OCI-LY7 (cell line): ENCODE measurements at regions not wholly inside any gene's neighbourhood (a gene's known extent, or its start where the extent isn't known, plus 50 kb on each side); places are given as distances from the start of the nearest gene placed in this dataset.

Source experiments
- BruUV-seq: library from RNA; stranded (reverse); fragments of 400-500 nt; replicated peaks from 2 replicates; lab custom pipeline; 2021; lab: Mats Ljungman, UMichigan
- CTCF ChIA-PET: fragments of 300-600 bp; sonication (Branson Sonifier 250); formaldehyde crosslinking; loops from one replicate; lab custom pipeline; 2022; ENCODE audit warnings: antibody characterized with exemption; ENCODE audit not compliant: unreplicated experiment; lab: Charles Lee
- POLR2A ChIA-PET: fragments of 300-600 bp; sonication (Branson Sonifier 250); formaldehyde crosslinking; loops from one replicate; lab custom pipeline; 2022; ENCODE audit warnings: antibody characterized with exemption; lab: Charles Lee
- DNase-seq: peaks from one replicate; pipeline ENCODE4 v3.0.0-alpha.2; 2015; ENCODE audit warnings: low spot score
- H2AFZ ChIP-seq: fragments of 200-600 bp; sonication (generic), shearing (Covaris generic); 2 replicates; pipeline ENCODE4 v1.6.1; 2014; ENCODE audit warnings: mild to moderate bottlenecking, antibody characterized with exemption, low read length, moderate library complexity
- H3K27ac ChIP-seq: fragments of 200-600 bp; sonication (generic); 2 replicates; pipeline ENCODE4 v1.5.1; 2014; ENCODE audit warnings: mixed run types, low read depth, mild to moderate bottlenecking, moderate library complexity, low read length, inconsistent platforms; ENCODE audit not compliant: poor library complexity, severe bottlenecking
- H3K36me3 ChIP-seq: fragments of 200-600 bp; sonication (generic); 2 replicates; pipeline ENCODE4 v1.6.1; 2014; ENCODE audit warnings: mild to moderate bottlenecking, antibody characterized with exemption, low read length, moderate library complexity, mixed read lengths; ENCODE audit not compliant: insufficient read depth
- H3K4me1 ChIP-seq: fragments of 200-600 bp; sonication (generic); 2 replicates; pipeline ENCODE4 v1.5.1; 2014; ENCODE audit warnings: mild to moderate bottlenecking, low read length; ENCODE audit not compliant: insufficient read depth, poor library complexity, severe bottlenecking
- H3K4me2 ChIP-seq: fragments of 200-600 bp; sonication (generic); 2 replicates; pipeline ENCODE4 v1.6.1; 2014; ENCODE audit warnings: mild to moderate bottlenecking, low read length
- H3K4me3 ChIP-seq: fragments of 200-600 bp; sonication (generic); 2 replicates; pipeline ENCODE4 v1.5.1; 2014; ENCODE audit warnings: mild to moderate bottlenecking, low read depth, low read length; ENCODE audit not compliant: poor library complexity, severe bottlenecking
- H3K79me2 ChIP-seq: fragments of 200-600 bp; sonication (generic); 2 replicates; pipeline ENCODE4 v1.6.1; 2016; ENCODE audit warnings: low read depth, mild to moderate bottlenecking, low read length, moderate library complexity, mixed read lengths; ENCODE audit not compliant: insufficient read depth
- H3K9me2 ChIP-seq: fragments of 200-600 bp; sonication (generic); 2 replicates; pipeline ENCODE4 v1.6.1; 2016; ENCODE audit warnings: mild to moderate bottlenecking, low read length, mixed read lengths; ENCODE audit not compliant: insufficient read depth
- H3K9me3 ChIP-seq: fragments of 200-600 bp; sonication (generic); 2 replicates; pipeline ENCODE4 v1.6.1; 2014; ENCODE audit warnings: mild to moderate bottlenecking, mixed run types, low read length, mixed read lengths
- H4K20me1 ChIP-seq: fragments of 200-600 bp; sonication (generic); 2 replicates; pipeline ENCODE4 v1.6.1; 2014; ENCODE audit warnings: mild to moderate bottlenecking, antibody characterized with exemption, low read length, moderate library complexity, mixed read lengths; ENCODE audit not compliant: insufficient read depth
- EZH2phosphoT487 ChIP-seq: fragments of 200-600 bp; sonication (generic); IDR thresholded peaks from 2 replicates; pipeline ENCODE4 v1.6.1; 2018; ENCODE audit warnings: low read depth, borderline replicate concordance, mild to moderate bottlenecking, mixed run types, antibody characterized with exemption, low read length, moderate library complexity, mixed read lengths
- intact Hi-C: fragments of 100-400 bp; cut with micrococcal nuclease; formaldehyde crosslinking; loops from one replicate; pipeline ENCODE4 v1.10.0; 2022; ENCODE audit not compliant: unreplicated experiment
- TF ChIP-seq, protein P1 (sequence below): fragments of 200-600 bp; sonication (generic); conservative IDR thresholded peaks from 2 replicates; pipeline ENCODE4 v1.5.1; 2014; ENCODE audit warnings: mild to moderate bottlenecking, antibody characterized with exemption, low read length, moderate library complexity, mixed read lengths

DNA sequence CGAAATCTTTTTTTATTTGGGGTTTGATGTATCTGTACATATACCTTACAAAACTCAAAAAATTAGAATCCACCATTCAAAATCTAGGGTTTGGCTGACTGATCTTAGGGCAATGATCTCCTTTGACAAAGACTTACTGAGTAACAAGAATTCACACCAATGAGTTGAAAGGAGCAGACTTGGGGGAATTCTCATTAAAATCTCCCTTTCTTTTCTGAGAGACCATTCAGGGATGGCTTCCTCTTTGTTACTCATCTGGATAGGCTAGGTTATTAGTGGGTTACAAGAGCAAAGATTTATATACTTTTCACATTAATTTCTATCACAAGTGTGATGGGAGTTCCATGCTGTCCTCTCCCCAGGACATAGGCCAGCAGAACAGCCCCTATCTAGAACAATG lies 661.0 kb downstream of the KCTD16 start:
- no peak for DNase-seq
- ChIA-PET CTCF (no interaction called here), POLR2A (no interaction called here)
- Histone ChIP-seq H3K4me3 (no peak overlapping the region), H2AFZ (no peak overlapping the region), H3K9me3 (no peaks in the 10 kb centered on the region), H3K36me3 (no peaks in the 10 kb centered on the region), H3K79me2 (no peaks in the 10 kb centered on the region), H3K9me2 (no peaks in the 10 kb centered on the region), H3K4me1 (no peaks in the 10 kb centered on the region), H3K4me2 (no peak overlapping the region), H4K20me1 (no peaks in the 10 kb centered on the region), H3K27ac (no peak overlapping the region)
- intact Hi-C loops = no loop called here
- TF ChIP-seq, protein P1, sequence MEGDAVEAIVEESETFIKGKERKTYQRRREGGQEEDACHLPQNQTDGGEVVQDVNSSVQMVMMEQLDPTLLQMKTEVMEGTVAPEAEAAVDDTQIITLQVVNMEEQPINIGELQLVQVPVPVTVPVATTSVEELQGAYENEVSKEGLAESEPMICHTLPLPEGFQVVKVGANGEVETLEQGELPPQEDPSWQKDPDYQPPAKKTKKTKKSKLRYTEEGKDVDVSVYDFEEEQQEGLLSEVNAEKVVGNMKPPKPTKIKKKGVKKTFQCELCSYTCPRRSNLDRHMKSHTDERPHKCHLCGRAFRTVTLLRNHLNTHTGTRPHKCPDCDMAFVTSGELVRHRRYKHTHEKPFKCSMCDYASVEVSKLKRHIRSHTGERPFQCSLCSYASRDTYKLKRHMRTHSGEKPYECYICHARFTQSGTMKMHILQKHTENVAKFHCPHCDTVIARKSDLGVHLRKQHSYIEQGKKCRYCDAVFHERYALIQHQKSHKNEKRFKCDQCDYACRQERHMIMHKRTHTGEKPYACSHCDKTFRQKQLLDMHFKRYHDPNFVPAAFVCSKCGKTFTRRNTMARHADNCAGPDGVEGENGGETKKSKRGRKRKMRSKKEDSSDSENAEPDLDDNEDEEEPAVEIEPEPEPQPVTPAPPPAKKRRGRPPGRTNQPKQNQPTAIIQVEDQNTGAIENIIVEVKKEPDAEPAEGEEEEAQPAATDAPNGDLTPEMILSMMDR = no peak
- no peak for TF ChIP-seq EZH2phosphoT487
- no TSS peak for BruUV-seq

DNA sequence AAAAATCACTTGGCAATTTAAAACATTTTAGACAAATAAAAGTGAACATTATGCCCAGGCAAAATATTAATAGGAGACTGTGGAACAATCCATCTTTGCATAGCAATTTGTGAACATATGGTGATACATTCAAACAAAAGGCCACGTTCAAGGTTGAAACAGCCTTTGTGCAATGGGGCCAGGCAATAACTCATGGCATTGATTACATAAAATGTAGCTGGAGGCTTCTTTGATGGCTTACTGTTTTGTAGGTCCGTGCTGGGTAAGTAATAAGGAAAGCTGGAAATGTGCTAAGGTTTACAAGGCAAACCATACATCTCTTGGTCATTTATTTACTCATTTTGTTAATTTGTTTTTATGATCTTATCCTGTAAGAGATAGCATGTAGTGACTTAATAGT lies 651.8 kb downstream of the KCTD16 start:
- no peak overlapping the region for H3K4me3 ChIP-seq
- intact Hi-C loops = no loop called here
- H3K36me3 ChIP-seq = no peaks in the 10 kb centered on the region
- H4K20me1 ChIP-seq = no peaks in the 10 kb centered on the region
- no peak overlapping the region for H2AFZ ChIP-seq
- CTCF ChIA-PET = no interaction called here
- DNase-seq = no peak
- TF ChIP-seq EZH2phosphoT487 = no peak
- TF ChIP-seq, protein P1 = no peak
- H3K4me1 ChIP-seq = no peaks in the 10 kb centered on the region
- BruUV-seq = no TSS peak
- H3K9me3 ChIP-seq = no peaks in the 10 kb centered on the region
- H3K27ac ChIP-seq = no peak overlapping the region
- H3K79me2 ChIP-seq = no peaks in the 10 kb centered on the region
- no peak overlapping the region for H3K4me2 ChIP-seq
- H3K9me2 ChIP-seq = no peaks in the 10 kb centered on the region
- POLR2A ChIA-PET = interaction anchor here (1.4 kb wide), 1 partner anchor 185 kb away, joined by 3 read pairs; no protein-coding TSS in a partner anchor

DNA sequence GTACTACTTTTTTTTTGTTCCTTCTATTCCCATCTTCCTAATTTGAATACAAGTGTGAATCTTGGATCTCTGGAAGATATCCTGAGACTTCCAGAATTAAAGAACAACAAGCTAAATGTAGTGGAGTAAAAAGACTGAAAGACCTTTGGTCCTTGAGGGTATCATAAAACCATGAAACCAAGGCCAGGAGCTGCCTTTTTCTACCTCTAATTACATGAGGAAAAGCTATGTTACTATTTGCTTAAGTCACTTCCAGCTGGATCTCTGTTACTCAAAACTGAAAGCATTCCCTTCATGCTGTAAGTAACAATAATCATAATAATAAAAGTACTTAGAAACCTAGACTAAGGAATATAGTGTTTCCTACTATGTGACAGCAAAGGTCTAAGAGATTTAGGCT lies 649.6 kb downstream of the KCTD16 start:
- ChIA-PET CTCF (interaction anchor here (0.6 kb wide), 1 partner anchor 213 kb away, joined by 3 read pairs; no protein-coding TSS in a partner anchor), POLR2A (interaction anchor here (1.0 to 1.7 kb wide), 2 partner anchors 9 to 15 kb away, joined by 3 to 7 read pairs; no protein-coding TSS in a partner anchor)
- BruUV-seq = no TSS peak
- H3K9me3 ChIP-seq = no peaks in the 10 kb centered on the region
- H2AFZ ChIP-seq = no peak overlapping the region
- intact Hi-C loops = no loop called here
- DNase-seq = no peak
- H4K20me1 ChIP-seq = no peaks in the 10 kb centered on the region
- no peaks in the 10 kb centered on the region for H3K36me3 ChIP-seq
- no peak overlapping the region for H3K4me2 ChIP-seq
- H3K4me1 ChIP-seq = no peaks in the 10 kb centered on the region
- no peak overlapping the region for H3K4me3 ChIP-seq
- TF ChIP-seq, protein P1 = no peak
- TF ChIP-seq EZH2phosphoT487 = no peak
- no peaks in the 10 kb centered on the region for H3K9me2 ChIP-seq
- H3K27ac ChIP-seq = no peak overlapping the region
- no peaks in the 10 kb centered on the region for H3K79me2 ChIP-seq
